Cardiac fibroblast (primary cell): ENCODE measurements at regions not wholly inside any gene's neighbourhood (a gene's known extent, or its start where the extent isn't known, plus 50 kb on each side); places are given as distances from the start of the nearest gene placed in this dataset.

Experiments used
- DNase-seq, 2 donors: peaks; one replicate each; pipeline versions ENCODE4 v3.0.0 to v3.0.0-alpha.2; 2010; ENCODE audit warnings: low read depth in 2 of 2
- H3K4me3 ChIP-seq, 2 donors: replicated peaks in 1 of 2; 1 replicate in 1 of 2; 2 replicates in 1 of 2; pipeline ENCODE4 v1.5.1; 2011; ENCODE audit warnings: low read depth in 2 of 2, low read length in 2 of 2, mild to moderate bottlenecking in 2 of 2, moderate library complexity in 1 of 2
- CTCF ChIP-seq: IDR thresholded peaks from one replicate; pipeline ENCODE4 v1.5.1; 2011; ENCODE audit warnings: low read depth, mild to moderate bottlenecking, low read length, inconsistent platforms

- no peak overlapping the region for H3K4me3 ChIP-seq
These were observed 124.0 kb downstream of the LMO4 start for GRCh38 chr1:87452648-87453047.

GRCh38 chr1:87457408-87457807 lies 128.7 kb downstream of the LMO4 start:
- no peak overlapping the region for H3K4me3 ChIP-seq
- TF ChIP-seq CTCF: no peak
- no peak for DNase-seq

More at GRCh38 chr1:87452648-87453047, 124.0 kb downstream of the LMO4 start:
- DNase-seq: no peak
- no peak for TF ChIP-seq CTCF

- no peak for DNase-seq
- TF ChIP-seq CTCF: no peak
- H3K4me3 ChIP-seq: no peak overlapping the region
These were observed 134.2 kb downstream of the LMO4 start for GRCh38 chr1:87462894-87463293.

GRCh38 chr1:87464022-87464490 lies 135.4 kb downstream of the LMO4 start:
- TF ChIP-seq CTCF: no peak
- H3K4me3 ChIP-seq: no peak overlapping the region
- peak in 1 of 2 donors; percentile 13 for DNase-seq

- no peak for DNase-seq
- H3K4me3 ChIP-seq: no peak overlapping the region
- no peak for TF ChIP-seq CTCF
These were observed 137.9 kb downstream of the LMO4 start for GRCh38 chr1:87466621-87467020.

- no peak for TF ChIP-seq CTCF
- no peak for DNase-seq
- no peak overlapping the region for H3K4me3 ChIP-seq
These were observed 144.0 kb downstream of the LMO4 start for GRCh38 chr1:87472716-87473115.

GRCh38 chr1:87473203-87473661 lies 144.6 kb downstream of the LMO4 start:
- DNase-seq: peak; percentile 5 to 26
- no peak overlapping the region for H3K4me3 ChIP-seq
- TF ChIP-seq CTCF: no peak
